NCI-H2227 (cell line): ENCODE measurements at regions not wholly inside any gene's neighbourhood (a gene's known extent, or its start where the extent isn't known, plus 50 kb on each side); places are given as distances from the start of the nearest gene placed in this dataset.

ENCODE experiments used
- DNase-seq: peaks from one replicate; lab custom pipeline; 2025; ENCODE audit not compliant: unreplicated experiment; lab: John Stamatoyannopoulos, UW

DNA sequence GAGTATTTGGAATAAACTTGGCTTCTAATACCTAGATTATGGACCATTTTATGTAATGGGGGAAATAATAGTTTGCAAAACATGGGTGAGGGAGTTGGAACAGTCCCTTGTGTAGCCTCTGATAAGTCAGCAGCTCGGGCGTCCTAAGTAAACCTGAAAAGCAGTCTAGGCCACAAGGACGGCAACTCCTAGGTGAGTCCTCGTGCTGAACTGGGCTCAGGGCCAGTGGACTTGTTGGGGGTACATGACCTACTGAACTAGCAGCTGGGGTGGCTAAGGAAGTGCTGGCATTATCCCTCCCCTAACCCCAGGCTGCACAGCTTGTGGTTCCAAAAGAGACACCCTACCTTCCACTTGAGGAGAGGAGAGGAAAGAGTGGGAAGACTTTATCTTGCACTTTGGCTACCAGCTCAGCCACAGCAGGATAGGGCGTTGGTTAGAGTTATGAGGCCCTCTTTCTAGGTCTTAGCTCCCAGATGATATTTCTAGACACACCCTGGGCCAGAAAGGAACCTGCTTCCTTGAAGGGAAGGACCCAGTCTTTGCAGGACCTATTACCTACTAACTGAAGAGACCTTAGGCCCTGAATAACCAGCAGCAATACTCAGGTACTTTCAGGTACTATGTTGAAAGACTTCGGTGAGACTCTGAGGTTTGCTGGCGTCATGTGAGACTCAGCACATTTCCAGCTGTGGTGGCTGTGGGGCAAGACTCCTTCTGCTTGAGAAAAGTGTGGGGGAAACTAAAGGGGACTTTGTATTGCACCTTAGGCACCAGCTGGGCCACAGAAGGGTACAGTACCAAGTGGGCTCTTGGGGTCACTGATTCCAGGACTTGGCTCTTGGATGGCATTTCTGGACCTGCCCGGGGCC, 71.0 kb downstream of the AQP4 start:
- DNase-seq = no peak

DNA sequence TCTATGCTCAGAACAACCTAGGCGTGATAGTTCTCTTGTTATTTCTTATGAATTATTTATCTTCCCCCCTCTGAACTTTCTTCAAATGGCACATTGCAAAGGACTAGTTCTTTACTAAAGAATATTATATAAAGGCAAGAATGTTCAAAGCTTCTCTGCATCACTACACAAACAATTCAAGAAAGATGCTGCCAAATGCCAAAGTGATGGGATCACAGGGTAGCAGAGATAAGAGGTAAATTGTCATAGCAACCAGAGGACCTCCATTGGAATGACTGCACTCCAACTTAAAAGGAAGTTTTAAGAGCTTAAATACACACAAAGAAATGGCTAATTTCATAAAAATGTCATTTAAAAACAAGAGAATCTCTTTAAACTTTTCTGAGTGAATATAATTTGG, 72.8 kb downstream of the AQP4 start:
- no peak for DNase-seq

DNA sequence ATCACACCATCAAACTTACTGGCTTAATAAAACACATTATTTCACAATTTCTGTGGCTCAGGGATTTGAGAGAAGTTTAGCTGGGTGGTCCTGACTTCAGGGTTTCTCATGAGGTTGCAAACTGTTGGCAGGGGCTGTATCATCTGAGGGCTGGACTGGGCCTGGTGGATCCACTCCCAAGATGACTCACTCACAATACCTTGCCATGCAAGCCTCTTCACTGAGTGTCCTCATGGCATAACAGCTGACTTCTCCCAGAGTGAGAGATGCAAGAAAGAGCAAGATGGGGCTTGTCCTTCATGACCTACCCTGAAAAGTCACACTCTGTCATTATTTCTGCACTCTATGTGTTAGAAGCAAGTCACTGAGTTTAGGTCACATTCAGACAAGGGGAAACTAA, 73.8 kb downstream of the AQP4 start:
- DNase-seq = no peak

GRCh38 chr18:26784599-26784998, 80.9 kb downstream of the AQP4 start:
- no peak for DNase-seq

DNA sequence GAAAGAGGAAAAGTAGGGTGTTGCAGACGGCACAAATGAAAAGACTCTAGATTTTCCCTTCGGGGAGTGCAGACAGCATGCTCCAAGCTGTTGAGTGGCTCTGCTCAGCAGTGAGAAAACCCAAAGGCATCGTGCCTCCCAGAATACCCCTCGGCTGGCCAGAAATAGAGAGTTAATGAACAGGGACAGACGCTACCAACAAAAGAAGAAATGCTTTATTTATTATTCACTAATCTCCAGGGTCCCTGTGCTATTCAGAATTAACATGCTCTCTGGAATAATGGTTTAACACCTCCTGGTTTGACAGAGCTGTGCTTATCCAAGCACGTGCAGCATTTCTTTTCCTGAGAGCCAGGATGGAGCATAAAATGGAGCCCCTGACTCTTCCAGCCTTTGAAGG, 82.3 kb downstream of the AQP4 start:
- no peak for DNase-seq

DNA sequence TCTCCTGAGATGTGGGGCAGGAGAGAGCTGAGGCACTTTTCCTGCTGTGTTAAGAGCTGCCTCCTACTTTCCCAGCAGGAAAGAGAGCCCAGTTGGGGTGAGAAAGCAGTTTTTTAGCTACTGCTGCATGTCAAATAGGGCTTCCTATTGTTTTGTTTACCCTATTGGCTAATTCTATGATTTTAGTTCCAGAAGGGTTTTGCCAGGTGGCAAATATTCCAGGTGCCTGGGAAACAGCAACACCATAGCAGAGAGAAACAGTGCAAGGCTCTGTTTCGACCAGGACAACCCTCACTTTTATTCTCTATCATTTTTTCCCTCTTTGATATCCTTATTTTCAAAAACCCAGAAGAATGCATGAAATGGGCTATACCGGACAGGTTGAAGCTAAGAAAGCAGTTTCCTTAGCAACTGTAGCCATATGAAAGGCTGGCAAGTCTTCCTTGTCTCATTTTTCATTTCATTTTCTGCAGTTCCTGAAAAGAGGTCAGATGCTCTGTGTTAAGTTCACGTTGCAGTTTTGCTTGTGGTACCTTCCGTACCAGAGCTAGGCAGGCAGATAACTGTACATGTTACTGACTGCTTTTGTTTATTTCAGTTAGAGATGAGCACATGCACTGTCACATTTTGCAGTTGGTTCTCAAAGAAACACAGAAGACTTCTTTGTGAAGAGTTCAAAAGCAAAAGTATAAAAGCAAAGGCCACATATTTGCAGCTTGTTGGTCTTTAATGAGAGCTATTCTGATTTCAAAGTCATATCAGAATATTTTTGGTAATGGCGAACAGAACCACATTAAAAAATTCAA, 84.8 kb downstream of the AQP4 start:
- DNase-seq = no peak

DNA sequence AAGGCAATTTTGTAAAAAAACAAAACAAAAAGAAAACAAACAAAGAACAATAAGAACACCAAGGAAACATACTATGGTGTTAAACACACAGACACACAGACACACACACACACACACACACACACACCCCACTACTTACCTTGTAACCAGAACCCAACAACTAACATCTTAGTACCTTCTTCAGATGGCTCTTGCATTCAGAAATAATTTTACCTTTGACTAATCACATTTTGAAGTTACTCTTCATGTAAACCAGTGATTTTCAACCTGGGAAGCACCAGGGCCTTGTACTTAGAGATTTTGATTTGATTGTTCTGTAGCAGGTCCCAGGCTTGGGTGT, 87.5 kb downstream of the AQP4 start:
- DNase-seq = no peak

- DNase-seq = no peak
These were observed 88.0 kb downstream of the AQP4 start for GRCh38 chr18:26777351-26778053.

GRCh38 chr18:26772691-26773090, 92.8 kb downstream of the AQP4 start:
- DNase-seq = no peak

GRCh38 chr18:26771524-26771923, 94.0 kb downstream of the AQP4 start:
- no peak for DNase-seq

GRCh38 chr18:26768385-26768784, 97.1 kb downstream of the AQP4 start:
- no peak for DNase-seq

DNA sequence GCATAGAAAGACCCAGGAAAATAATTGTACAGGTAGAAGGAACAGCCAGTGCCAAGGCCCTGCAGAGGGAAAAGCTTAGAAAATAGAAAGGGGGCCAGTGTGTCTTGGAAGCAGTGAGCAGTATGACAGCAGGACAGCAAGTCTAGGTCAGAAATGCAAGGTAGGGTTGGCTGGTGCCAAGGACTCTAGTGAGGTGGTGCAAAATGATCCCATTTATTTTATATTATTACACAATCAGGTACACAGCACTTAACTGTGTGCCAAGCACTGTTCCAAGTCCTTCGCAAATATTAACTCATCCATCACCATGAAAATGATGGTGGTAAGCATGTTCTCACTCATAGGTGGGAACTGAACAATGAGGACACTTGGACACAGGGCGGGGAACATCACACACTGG, 100.0 kb downstream of the AQP4 start:
- no peak for DNase-seq

- DNase-seq = no peak
These were observed 100.9 kb downstream of the AQP4 start for GRCh38 chr18:26764586-26764985.

GRCh38 chr18:26764177-26764576, 101.3 kb downstream of the AQP4 start:
- no peak for DNase-seq

- no peak for DNase-seq
These were observed 101.9 kb downstream of the AQP4 start for GRCh38 chr18:26763446-26764110.

DNA sequence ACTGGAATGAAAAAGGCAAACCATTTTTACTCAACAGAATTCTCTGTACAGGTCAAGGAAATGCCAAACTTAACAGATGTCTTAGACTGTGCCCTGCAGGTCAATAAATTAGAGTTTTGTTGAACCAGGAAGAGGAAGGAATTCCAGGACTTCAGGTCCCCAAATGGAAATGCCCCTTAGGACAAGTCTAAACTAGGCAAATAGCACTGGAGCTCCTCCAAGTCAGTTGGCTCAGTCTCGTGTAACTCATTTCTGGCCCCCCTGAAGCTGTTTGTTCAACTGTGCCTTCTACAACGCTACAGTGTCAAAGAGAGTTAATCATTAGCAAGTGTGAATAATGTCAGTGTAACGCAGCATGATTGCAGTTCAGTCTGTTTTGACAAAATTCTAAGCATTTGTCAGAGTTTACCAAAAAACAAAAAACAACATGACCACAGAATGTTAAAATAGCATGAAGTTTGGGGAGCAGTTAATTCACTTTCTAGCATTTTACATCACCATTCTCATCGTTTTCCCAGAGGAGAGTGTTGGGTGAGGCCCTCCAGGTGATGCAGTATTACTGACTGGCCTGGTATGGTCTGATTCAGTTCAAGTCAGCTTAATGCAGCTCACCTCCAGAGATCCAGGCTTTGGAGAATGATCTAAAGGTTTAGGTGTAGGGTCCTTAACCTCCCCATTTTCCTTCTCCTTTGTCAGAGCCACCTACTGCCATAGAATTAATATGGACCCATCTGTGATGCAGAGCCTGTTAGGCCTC, 108.1 kb downstream of the AQP4 start:
- DNase-seq = no peak

GRCh38 chr18:26756556-26756955, 109.0 kb downstream of the AQP4 start:
- no peak for DNase-seq

GRCh38 chr18:26746826-26747475, 118.6 kb downstream of the AQP4 start:
- DNase-seq = no peak

DNA sequence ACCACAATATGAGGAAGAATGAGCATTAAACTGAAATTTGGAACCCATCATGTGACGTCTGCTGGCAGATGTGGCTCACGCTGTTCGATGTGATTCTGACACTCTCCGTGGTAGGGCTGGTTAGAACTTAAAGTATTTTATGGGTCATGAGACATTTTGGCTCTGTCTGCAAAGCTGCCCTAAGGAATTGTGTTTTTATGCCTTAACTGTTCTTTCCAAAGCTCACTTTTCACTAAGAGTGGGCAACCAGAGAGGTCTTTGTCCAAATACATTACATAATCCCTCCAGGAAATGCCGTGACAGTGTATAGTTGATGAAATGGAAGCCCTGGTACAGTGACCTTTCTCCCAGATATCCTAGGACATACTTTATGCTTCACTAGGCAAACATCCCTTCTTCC, 119.1 kb downstream of the AQP4 start:
- no peak for DNase-seq
